CD14-positive monocyte (primary cell): ENCODE measurements at regions not wholly inside any gene's neighbourhood (a gene's known extent, or its start where the extent isn't known, plus 50 kb on each side); places are given as distances from the start of the nearest gene placed in this dataset.
A peak's percentile ranks its signal among the peaks of the same experiment; 100 is the strongest.

Experiments used
- DNase-seq, 3 donors: peaks; one replicate each; pipeline ENCODE4 v3.0.0-alpha.2; 2011 to 2022
- H2AFZ ChIP-seq: 2 replicates; pipeline ENCODE4 v1.6.0; 2012; ENCODE audit warnings: mild to moderate bottlenecking, low read depth, low read length, inconsistent platforms; ENCODE audit not compliant: insufficient read depth, poor library complexity, severe bottlenecking
- H3K27ac ChIP-seq, 2 donors: 1 replicate in 1 of 2; 2 replicates in 1 of 2; pipeline ENCODE4 v1.5.1; 2012 to 2013; ENCODE audit warnings: low read length in 2 of 2, control low read depth in 1 of 2, inconsistent platforms in 1 of 2, low read depth in 1 of 2, mild to moderate bottlenecking in 1 of 2
- H3K27me3 ChIP-seq, 2 donors: one replicate each; pipeline versions ENCODE4 v1.6.0 to v1.6.1; 2011 to 2013; ENCODE audit warnings: low read length in 2 of 2; ENCODE audit not compliant: control insufficient read depth in 2 of 2, insufficient read depth in 2 of 2
- H3K36me3 ChIP-seq, 2 donors: replicated peaks in 1 of 2; 1 replicate in 1 of 2; 2 replicates in 1 of 2; pipeline versions ENCODE4 v1.5.1 to v1.6.1; 2012 to 2013; ENCODE audit warnings: low read length in 2 of 2, control low read depth in 1 of 2, inconsistent platforms in 1 of 2, mild to moderate bottlenecking in 1 of 2; ENCODE audit not compliant: insufficient read depth in 2 of 2, control insufficient read depth in 1 of 2
- H3K4me1 ChIP-seq, 2 donors: 1 replicate in 1 of 2; 2 replicates in 1 of 2; pipeline versions ENCODE4 v1.5.1 to v1.6.1; 2012 to 2013; ENCODE audit warnings: low read length in 2 of 2, control low read depth in 1 of 2, inconsistent platforms in 1 of 2, mild to moderate bottlenecking in 1 of 2, moderate library complexity in 1 of 2; ENCODE audit not compliant: insufficient read depth in 2 of 2, control insufficient read depth in 1 of 2
- H3K4me2 ChIP-seq: replicated peaks from 2 replicates; pipeline ENCODE3; 2012; ENCODE audit warnings: low read length, moderate library complexity, mild to moderate bottlenecking; ENCODE audit not compliant: poor library complexity, severe bottlenecking; ENCODE audit errors: extremely low read depth
- H3K4me3 ChIP-seq, 3 experiments: fragments of 200-600 bp in 1 of 3; sonication (generic) in 1 of 3; replicated peaks in 1 of 3; 1 replicate in 2 of 3; 2 replicates in 1 of 3; pipeline ENCODE4 v1.5.1; 2011 to 2013; ENCODE audit warnings: low read length in 3 of 3, mild to moderate bottlenecking in 3 of 3, control low read depth in 2 of 3, low read depth in 2 of 3, inconsistent platforms in 1 of 3, moderate library complexity in 1 of 3
- H3K79me2 ChIP-seq: 2 replicates; pipeline ENCODE4 v1.6.0; 2012; ENCODE audit warnings: mild to moderate bottlenecking, control low read depth, inconsistent platforms, low read length, moderate library complexity; ENCODE audit not compliant: insufficient read depth
- H3K9ac ChIP-seq: 2 replicates; pipeline ENCODE4 v1.6.0; 2017; ENCODE audit warnings: low read length, mild to moderate bottlenecking; ENCODE audit not compliant: insufficient read depth, poor library complexity, severe bottlenecking
- H3K9me3 ChIP-seq, 2 donors: replicated peaks in 1 of 2; 1 replicate in 1 of 2; 2 replicates in 1 of 2; pipeline versions ENCODE4 v1.5.1 to v1.6.1; 2012 to 2013; ENCODE audit warnings: low read length in 2 of 2, control low read depth in 1 of 2; ENCODE audit not compliant: control insufficient read depth in 1 of 2, insufficient read depth in 1 of 2
- H4K20me1 ChIP-seq: 2 replicates; pipeline ENCODE4 v1.6.0; 2012; ENCODE audit warnings: mild to moderate bottlenecking, low read length, control low read depth, moderate library complexity; ENCODE audit not compliant: insufficient read depth
- H3K27ac Mint-ChIP-seq, 7 donors: one replicate each; pipeline ENCODE4 v1.8.0; 2020; ENCODE audit warnings: mild to moderate bottlenecking in 7 of 7, mixed read lengths in 7 of 7, moderate library complexity in 6 of 7, inconsistent platforms in 2 of 7
- H3K27me3 Mint-ChIP-seq, 3 donors: one replicate each; pipeline ENCODE4 v1.8.0; 2021 to 2022; ENCODE audit warnings: low read depth in 3 of 3, mild to moderate bottlenecking in 3 of 3, mixed read lengths in 3 of 3, moderate library complexity in 3 of 3, inconsistent platforms in 1 of 3
- H3K36me3 Mint-ChIP-seq, 2 donors: one replicate each; pipeline ENCODE4 v1.8.0; 2020; ENCODE audit warnings: mixed read lengths in 2 of 2, inconsistent platforms in 1 of 2, mild to moderate bottlenecking in 1 of 2
- H3K4me1 Mint-ChIP-seq: one replicate; pipeline ENCODE4 v1.8.0; 2020; ENCODE audit warnings: mild to moderate bottlenecking, mixed read lengths
- H3K4me3 Mint-ChIP-seq, 2 donors: one replicate each; pipeline ENCODE4 v1.8.0; 2020; ENCODE audit warnings: mild to moderate bottlenecking in 2 of 2, mixed read lengths in 2 of 2, moderate library complexity in 1 of 2
- H3K9me3 Mint-ChIP-seq, 7 donors: one replicate each; pipeline ENCODE4 v1.8.0; 2020 to 2022; ENCODE audit warnings: mixed read lengths in 7 of 7, mild to moderate bottlenecking in 6 of 7, moderate library complexity in 6 of 7, inconsistent platforms in 2 of 7
- CTCF ChIP-seq: fragments of 200-600 bp; IDR thresholded peaks from one replicate; pipeline ENCODE4 v1.8.0; 2022; ENCODE audit warnings: antibody characterized with exemption, mild to moderate bottlenecking
- WGBS: methylation state at CpG from one replicate; pipeline ENCODE4 v1.1.5; 2013; ENCODE audit warnings: missing lambda C conversion rate; ENCODE audit not compliant: insufficient coverage; 5-methylcytosine and 5-hydroxymethylcytosine counted together
- intact Hi-C, 2 donors: fragments of 100-400 bp; cut with micrococcal nuclease; formaldehyde crosslinking; loops; one replicate each; pipeline versions ENCODE4 v1.15.0 to v1.15.1; 2023

DNA sequence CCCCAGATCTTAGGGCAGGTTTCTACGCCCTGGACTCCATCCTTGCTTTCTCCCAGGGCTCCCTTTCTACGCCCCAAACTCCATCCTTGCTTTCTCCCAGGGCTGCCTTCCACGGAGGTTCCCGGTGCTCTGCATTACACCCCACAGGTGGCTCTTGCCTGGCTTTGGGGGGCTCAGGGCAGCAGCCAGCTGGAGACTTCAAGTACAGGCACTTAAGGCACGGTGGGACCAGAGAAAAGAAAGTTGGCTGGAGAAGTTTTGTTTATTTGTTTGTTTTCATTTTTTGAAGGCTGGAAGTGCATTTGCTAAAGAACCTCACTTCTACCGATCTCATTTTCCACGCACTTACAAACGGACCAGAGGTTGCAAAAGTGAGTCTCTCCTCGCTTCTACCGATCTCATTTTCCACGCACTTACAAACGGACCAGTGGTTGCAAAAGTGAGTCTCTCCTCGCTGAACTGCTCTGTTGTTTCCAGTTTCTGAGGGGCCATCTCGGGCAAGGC is 103.8 kb upstream of the MED13L start:
- Mint-ChIP-seq H3K4me3 (peak overlapping the region; percentile 28 to 73), H3K27ac (peak overlapping the region in 2 of 7 donors; percentile 41 to 47), H3K9me3 (peaks cover 0 to 2% (median 0%) of the 10 kb centered on the region in 7 donors), H3K27me3 (peaks cover 6 to 11% (median 9%) of the 10 kb centered on the region in 3 donors), H3K36me3 (no peaks in the 10 kb centered on the region), H3K4me1 (peaks cover 38% of the 10 kb centered on the region)
- intact Hi-C loops: no loop called here
- WGBS: 60% methylated on average over 9 of the region's 14 CpGs
- Histone ChIP-seq H3K9ac (no peak overlapping the region), H4K20me1 (no peaks in the 10 kb centered on the region), H3K9me3 (no peaks in the 10 kb centered on the region), H3K27ac (no peak overlapping the region), H3K27me3 (no peaks in the 10 kb centered on the region), H3K36me3 (no peaks in the 10 kb centered on the region), H3K4me2 (peak overlapping the region; percentile 33), H3K4me3 (no peak overlapping the region), H2AFZ (peak overlapping the region; percentile 24), H3K79me2 (no peaks in the 10 kb centered on the region), H3K4me1 (peaks cover 36 to 37% of the 10 kb centered on the region in 2 donors)
- no peak for DNase-seq
- TF ChIP-seq CTCF: no peak

DNA sequence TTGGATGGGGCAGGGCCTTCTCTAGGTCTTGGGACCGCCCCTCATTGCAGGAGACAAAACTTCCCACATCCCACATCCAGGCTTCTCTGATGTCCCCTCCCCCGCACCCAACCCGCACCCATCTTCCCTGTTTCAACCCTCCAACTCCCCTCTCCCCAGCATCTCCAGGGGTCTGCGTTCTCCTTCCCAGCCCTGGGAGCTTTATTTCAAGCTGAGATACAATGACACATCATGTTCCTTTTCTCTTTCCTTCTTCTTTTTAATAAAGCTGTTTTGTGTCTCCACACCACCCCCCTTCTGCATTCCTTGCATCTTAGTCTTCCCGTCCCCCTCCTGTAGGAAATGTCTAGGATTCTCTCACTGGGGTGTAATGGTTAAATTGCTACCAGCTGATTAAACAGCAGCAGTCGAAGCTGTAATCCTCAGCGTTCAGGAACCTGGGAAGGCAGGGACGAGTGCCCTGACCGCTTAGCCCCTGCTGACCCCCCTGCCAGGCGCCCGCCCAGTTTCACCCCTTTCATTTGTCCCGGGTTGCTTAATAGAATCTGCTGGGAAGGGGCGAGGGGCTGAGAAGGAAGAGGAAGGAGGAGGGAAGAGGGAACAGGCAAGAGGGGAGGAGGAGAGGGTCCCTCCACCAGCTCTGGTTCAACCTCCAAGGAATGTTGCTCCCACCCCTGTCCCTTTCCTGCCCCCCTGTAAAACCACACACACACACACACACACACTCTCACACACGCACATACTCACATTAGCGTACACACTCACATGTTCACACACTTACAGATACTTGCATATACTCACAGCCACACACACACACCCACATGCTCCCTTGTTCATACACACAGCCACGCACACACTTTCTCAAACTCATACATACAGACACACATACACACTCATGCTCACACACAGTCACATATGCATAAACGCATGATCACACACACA is 104.5 kb upstream of the MED13L start:
- Histone ChIP-seq H3K27me3 (no peaks in the 10 kb centered on the region), H3K9ac (no peak overlapping the region), H3K4me2 (peak overlapping the region; percentile 33), H2AFZ (peak overlapping the region; percentile 24), H3K36me3 (no peaks in the 10 kb centered on the region), H3K9me3 (no peaks in the 10 kb centered on the region), H4K20me1 (no peaks in the 10 kb centered on the region), H3K4me1 (peaks cover 36 to 37% of the 10 kb centered on the region in 2 donors), H3K4me3 (no peak overlapping the region), H3K79me2 (no peaks in the 10 kb centered on the region), H3K27ac (no peak overlapping the region)
- Mint-ChIP-seq H3K4me3 (peak overlapping the region; percentile 28 to 73), H3K27ac (peak overlapping the region in 3 of 7 donors; percentile 41 to 47 (median 42)), H3K27me3 (peaks cover 8 to 11% (median 9%) of the 10 kb centered on the region in 3 donors), H3K4me1 (peaks cover 38% of the 10 kb centered on the region), H3K36me3 (no peaks in the 10 kb centered on the region), H3K9me3 (peaks cover 0 to 2% (median 0%) of the 10 kb centered on the region in 7 donors)
- WGBS: 43% methylated on average over 11 of the region's 17 CpGs
- DNase-seq: no peak
- TF ChIP-seq CTCF: no peak
- intact Hi-C loops: no loop called here
